PC-3 (cell line): ENCODE measurements at regions not wholly inside any gene's neighbourhood (a gene's known extent, or its start where the extent isn't known, plus 50 kb on each side); places are given as distances from the start of the nearest gene placed in this dataset.
"Not testable (repeated sequence)": the region's sequence is repeated elsewhere in the genome, so short reads cannot be mapped to it uniquely, and the experiment has no call there.

Experiments used
- EZH2 ChIP-seq: fragments of 300-600 bp; sonication (generic); IDR thresholded peaks from one replicate; pipeline ENCODE4 v1.6.1; 2017; ENCODE audit warnings: antibody characterized with exemption, mild to moderate bottlenecking, low read length; ENCODE audit not compliant: unreplicated experiment
- EZH2phosphoT487 ChIP-seq: fragments of 300-600 bp; sonication (generic); IDR thresholded peaks from 2 replicates; pipeline ENCODE4 v1.6.1; 2018; ENCODE audit warnings: mild to moderate bottlenecking, antibody characterized with exemption, low read length, borderline replicate concordance
- TF ChIP-seq, protein P1 (sequence below): fragments of 300-600 bp; sonication (generic); conservative IDR thresholded peaks from 2 replicates; pipeline ENCODE4 v1.5.1; 2017; ENCODE audit warnings: antibody characterized with exemption, low read depth, mild to moderate bottlenecking, low read length

DNA sequence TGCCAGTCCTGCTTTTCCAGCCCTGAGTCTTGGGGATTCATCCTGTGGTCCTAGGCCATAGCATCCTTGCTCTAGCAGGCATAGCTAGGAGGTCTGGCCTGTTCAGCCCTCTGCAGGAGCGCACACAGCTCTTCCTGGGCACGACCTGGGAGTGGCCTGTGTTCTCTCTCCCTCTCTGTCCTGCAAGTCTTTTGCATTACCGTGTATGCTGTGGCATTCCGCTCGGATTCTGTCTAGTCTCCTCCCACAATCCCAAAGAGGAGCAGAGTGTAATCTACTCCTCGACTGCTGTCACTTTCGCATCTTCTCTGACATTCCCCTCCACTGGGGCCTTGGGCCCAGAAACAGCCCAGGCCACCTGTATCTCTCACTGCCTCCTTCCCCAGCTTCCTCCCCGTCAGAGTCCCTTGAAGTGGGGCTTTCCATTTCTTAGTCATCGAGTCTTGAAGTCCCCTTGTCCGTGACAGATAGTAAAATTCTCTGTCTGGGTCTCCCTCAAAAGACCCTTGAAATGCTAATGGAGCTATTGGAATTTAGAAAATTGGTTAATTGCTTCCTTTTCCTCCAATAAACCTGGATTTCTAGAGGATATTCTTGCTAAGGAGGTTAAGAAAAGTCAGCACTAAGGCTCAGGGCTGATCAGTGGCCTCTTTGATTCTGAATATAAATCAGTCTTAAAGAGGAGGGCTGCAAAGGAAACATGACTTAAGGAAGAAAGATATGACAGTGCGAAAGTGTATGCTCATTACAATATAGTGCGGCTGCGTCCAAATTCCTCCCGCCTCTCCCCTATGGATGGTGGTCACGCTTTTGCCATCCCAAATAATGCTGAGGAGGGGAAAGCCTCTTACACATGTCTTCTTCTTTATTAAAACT lies 70.7 kb downstream of the ARHGAP11B start:
- TF ChIP-seq, protein P1, sequence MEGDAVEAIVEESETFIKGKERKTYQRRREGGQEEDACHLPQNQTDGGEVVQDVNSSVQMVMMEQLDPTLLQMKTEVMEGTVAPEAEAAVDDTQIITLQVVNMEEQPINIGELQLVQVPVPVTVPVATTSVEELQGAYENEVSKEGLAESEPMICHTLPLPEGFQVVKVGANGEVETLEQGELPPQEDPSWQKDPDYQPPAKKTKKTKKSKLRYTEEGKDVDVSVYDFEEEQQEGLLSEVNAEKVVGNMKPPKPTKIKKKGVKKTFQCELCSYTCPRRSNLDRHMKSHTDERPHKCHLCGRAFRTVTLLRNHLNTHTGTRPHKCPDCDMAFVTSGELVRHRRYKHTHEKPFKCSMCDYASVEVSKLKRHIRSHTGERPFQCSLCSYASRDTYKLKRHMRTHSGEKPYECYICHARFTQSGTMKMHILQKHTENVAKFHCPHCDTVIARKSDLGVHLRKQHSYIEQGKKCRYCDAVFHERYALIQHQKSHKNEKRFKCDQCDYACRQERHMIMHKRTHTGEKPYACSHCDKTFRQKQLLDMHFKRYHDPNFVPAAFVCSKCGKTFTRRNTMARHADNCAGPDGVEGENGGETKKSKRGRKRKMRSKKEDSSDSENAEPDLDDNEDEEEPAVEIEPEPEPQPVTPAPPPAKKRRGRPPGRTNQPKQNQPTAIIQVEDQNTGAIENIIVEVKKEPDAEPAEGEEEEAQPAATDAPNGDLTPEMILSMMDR, result not testable (repeated sequence)
- TF ChIP-seq EZH2, EZH2phosphoT487: not testable (repeated sequence)
